SK-N-MC (cell line): ENCODE measurements at regions not wholly inside any gene's neighbourhood (a gene's known extent, or its start where the extent isn't known, plus 50 kb on each side); places are given as distances from the start of the nearest gene placed in this dataset.

ENCODE experiments used
- EZH2 ChIP-seq: fragments of 200-600 bp; sonication (generic); IDR thresholded peaks from one replicate; pipeline ENCODE4 v1.6.1; 2017; ENCODE audit warnings: antibody characterized with exemption
- POLR2AphosphoS5 ChIP-seq: IDR thresholded peaks from 2 replicates; pipeline ENCODE4 v1.6.1; 2012; ENCODE audit warnings: mild to moderate bottlenecking, low read depth, low read length, borderline replicate concordance

GRCh38 chr10:36604316-36604715 lies 521.1 kb upstream of the ANKRD30A start:
- TF ChIP-seq POLR2AphosphoS5 (no peak), EZH2 (no peak)
